PC-3 (cell line): ENCODE measurements at regions not wholly inside any gene's neighbourhood (a gene's known extent, or its start where the extent isn't known, plus 50 kb on each side); places are given as distances from the start of the nearest gene placed in this dataset.

Experiments
- CTCF ChIP-seq: fragments of 300-600 bp; sonication (generic); conservative IDR thresholded peaks from 2 replicates; pipeline ENCODE4 v1.5.1; 2017; ENCODE audit warnings: antibody characterized with exemption, low read depth, mild to moderate bottlenecking, low read length
- EZH2 ChIP-seq: fragments of 300-600 bp; sonication (generic); IDR thresholded peaks from one replicate; pipeline ENCODE4 v1.6.1; 2017; ENCODE audit warnings: antibody characterized with exemption, mild to moderate bottlenecking, low read length; ENCODE audit not compliant: unreplicated experiment
- EZH2phosphoT487 ChIP-seq: fragments of 300-600 bp; sonication (generic); IDR thresholded peaks from 2 replicates; pipeline ENCODE4 v1.6.1; 2018; ENCODE audit warnings: mild to moderate bottlenecking, antibody characterized with exemption, low read length, borderline replicate concordance

GRCh38 chr12:118884226-118884625, 97.1 kb upstream of the SRRM4 start:
- TF ChIP-seq EZH2, result no peak
- TF ChIP-seq CTCF, result no peak
- no peak for TF ChIP-seq EZH2phosphoT487
